NCI-H128 (cell line): ENCODE measurements at regions not wholly inside any gene's neighbourhood (a gene's known extent, or its start where the extent isn't known, plus 50 kb on each side); places are given as distances from the start of the nearest gene placed in this dataset.
"Not testable (repeated sequence)": the region's sequence is repeated elsewhere in the genome, so short reads cannot be mapped to it uniquely, and the experiment has no call there.

Experiments used
- DNase-seq: peaks from one replicate; lab custom pipeline; 2025; ENCODE audit not compliant: unreplicated experiment; lab: John Stamatoyannopoulos, UW

DNA sequence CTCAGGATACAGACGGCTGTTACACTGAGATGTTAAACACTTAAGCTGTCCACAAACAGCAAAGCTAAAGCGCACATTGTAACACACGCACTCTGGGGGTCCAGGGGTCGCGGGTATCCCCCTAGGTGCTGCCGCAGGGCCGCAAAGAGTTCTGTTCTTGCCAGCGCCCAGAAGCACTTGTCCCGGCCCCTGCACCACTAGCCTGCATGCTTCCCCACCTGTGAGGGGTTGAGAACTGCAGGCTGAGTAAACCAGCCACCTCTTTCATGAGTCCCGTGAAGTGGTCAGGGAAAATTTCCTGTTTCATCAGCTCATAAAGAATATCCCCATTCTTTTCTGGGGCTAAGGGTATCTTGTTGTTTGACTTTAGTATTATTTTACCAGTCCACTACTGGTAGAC is 154.4 kb upstream of the FBXL17 start:
- no peak for DNase-seq

DNA sequence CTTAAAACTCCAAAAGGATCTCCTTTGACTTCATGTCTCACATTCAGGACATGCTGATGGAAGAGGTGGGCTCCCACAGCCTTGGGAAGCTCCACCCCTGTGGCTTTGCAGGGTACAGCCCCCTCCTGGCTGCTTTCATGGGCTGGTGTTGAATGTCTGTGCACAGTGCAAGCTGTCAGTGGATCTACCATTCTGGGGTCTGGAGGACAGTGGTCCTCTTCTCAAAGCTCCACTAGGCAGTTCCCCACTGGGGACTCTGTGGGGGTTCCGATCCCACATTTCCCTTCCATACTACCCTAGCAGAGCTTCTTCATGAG is 150.2 kb upstream of the FBXL17 start:
- DNase-seq: not testable (repeated sequence)

- no peak for DNase-seq
Measured at GRCh38 chr5:108531367-108532128, 149.7 kb upstream of the FBXL17 start.

DNA sequence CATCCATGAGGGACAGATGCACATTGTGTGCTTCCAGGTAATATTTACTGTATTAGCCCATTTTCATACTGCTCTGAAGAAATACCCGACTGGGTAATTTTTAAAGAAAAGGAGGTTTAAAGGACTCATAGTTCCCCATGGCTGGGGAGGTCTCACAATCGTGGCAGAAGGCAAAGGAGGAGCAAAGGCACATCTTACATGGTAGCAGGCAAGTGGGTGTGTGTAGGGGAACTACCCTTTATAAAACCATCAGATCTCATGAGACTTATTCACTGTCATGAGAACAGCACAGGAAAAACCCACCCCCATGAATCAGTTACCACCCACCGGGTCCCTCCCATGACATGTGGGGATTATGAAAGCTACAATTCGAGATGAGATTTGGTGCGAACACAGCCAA is 148.8 kb upstream of the FBXL17 start:
- DNase-seq: no peak

GRCh38 chr5:108529381-108529780 is 147.5 kb upstream of the FBXL17 start:
- no peak for DNase-seq

DNA sequence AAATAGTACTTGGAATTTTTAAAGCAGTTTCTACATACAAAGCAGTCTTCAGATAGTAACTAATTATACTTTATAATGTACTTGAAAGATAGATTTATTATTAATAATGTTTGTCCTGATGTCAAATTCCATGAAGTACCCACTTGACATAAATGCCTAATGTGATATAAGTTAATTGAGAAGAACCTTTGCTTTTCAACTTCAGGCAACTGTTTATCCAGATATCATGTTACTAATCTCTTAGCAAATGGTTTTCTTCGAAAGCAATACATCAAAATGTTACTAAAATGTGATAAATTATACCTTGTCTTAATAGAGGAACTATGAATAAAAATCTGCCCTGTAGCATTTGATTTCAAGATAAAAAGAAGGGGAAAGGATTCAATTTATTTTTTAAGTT is 146.8 kb upstream of the FBXL17 start:
- DNase-seq: no peak

DNA sequence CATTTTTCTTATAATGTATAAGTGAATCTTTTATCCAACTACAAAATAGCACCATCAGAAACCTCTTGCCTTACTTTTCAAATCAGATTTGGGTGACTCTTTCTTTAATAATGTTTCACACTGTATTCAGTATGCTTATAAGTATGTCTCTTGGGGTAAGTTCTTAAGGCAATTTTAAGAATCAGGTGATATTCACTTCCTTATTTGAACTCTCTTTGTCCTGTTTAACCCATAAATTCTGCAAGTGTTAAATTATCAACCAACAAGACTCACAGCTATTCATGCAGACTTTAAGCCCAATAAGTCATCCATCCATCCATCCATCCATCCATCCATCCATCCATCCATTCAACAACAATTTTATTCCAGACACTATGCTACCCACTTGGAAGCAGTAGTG is 142.7 kb upstream of the FBXL17 start:
- DNase-seq: no peak

- no peak for DNase-seq
Measured at GRCh38 chr5:108523360-108523759, 141.5 kb upstream of the FBXL17 start.

GRCh38 chr5:108521841-108522506 is 140.1 kb upstream of the FBXL17 start:
- no peak for DNase-seq

DNA sequence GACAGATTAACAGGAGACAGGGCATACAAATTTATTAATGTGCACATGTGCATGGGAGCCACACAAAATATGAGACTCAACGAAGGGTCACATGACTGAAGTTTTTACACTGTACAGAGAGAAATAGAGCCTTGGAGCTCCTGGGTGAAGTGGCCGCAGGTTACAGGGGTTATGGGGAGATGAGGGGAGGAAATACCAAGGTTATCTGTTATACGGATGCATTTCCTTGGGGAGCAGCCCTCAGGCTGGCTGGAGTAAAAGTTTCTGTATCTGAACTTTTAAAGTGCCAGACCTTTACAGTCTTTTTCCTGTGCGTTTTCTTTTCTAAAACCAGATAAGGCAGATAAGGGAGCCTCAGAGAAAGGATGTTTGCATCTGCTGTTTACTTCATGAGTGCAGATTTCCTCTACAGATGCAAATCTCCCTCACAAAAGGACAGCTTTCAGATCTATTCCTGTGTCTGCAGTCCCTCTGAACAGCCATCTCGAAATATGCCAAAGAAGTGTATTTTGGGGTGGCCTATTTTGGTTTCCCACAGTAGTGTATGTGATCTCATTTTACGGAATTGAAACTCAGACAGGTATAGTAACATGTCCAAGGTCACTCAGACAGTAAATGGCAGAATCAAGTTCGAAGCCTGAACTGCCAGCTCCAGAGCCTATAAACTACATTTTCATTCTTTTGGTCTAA is 139.3 kb upstream of the FBXL17 start:
- DNase-seq: no peak

GRCh38 chr5:108516785-108517184 is 134.9 kb upstream of the FBXL17 start:
- DNase-seq: no peak

DNA sequence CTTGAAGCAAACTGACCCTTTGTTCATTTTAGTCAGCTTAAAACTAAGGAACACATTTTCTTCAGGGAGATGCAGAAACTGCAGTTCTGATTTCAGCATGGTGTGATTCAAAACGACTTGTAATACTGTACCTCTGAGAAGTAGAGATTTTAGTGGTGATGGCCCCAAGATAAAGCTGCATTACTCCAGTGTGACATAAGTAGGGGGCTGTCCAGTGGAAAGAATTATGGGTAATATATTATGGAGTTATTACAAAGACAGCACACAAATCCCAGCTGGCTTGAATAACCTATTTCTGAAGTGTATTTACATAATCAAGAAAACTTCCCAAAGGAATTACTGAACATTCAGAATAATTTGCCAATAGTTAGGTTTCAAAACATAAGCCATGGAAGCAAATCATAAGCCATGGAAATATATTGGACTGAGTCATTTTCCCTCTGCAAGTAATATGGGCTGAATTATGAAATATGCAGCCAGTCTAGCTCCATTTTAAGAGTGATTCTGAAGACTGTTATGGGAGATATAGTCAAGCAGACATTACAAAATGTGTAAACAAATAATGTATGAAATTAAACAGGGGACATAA is 133.7 kb upstream of the FBXL17 start:
- DNase-seq: no peak

GRCh38 chr5:108508979-108509378 is 127.1 kb upstream of the FBXL17 start:
- DNase-seq: no peak

DNA sequence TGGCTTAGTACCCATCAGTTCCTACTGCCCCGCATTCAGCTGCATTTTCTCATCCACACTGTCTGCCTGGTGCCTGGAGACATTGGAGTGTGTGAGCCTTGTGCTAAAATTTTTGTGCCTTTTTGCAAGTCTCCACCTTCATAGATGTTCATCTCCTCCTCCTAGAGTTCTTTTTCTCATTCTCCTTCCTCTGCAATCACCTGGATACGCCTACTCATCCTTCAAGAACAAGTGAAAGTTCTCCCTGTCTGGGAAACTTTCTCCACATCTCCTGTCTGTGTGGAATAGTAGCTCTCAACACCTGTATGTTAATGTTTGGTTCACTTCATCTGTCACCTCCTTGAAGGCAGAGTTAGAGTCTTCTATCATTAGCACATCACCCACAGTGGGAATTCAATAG is 125.7 kb upstream of the FBXL17 start:
- DNase-seq: no peak

DNA sequence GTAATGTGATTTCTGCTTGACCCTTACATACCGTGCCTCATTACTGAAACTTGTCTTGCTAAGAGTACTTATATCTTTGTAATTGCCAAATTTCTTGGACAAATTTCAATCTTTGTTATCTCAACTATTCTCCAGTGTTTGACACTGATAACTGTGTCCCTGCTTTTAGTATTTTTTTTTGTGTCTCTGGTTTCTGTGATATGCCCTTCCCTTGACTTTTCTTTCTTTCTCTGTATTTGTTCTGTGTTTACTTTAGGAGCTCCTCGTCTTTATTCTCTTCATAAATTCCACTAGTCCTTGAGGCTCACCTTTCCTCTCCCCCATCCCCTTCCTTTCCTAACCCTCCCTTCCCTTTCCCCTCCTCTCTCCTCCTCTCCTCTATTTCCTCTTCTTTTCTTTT is 123.7 kb upstream of the FBXL17 start:
- no peak for DNase-seq

DNA sequence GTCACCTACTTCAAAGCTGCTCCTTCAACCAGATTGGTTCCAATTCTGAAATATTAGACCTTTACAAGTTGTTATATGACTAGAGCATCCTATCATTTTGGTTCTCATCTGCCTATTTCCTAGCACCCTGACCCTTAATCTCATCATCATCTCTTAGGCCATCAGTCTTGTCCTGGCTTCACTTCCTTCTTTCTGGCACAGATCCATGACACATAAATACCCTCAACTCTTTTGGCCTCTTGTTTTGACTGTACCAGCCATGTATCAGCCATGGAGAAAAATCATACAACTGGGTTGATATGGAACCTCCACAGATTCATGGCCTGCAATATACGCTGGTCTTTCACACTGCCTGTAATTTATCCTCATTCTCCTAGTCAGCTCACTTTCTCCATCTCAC is 123.1 kb upstream of the FBXL17 start:
- DNase-seq: no peak

GRCh38 chr5:108503986-108504385 is 122.1 kb upstream of the FBXL17 start:
- no peak for DNase-seq

DNA sequence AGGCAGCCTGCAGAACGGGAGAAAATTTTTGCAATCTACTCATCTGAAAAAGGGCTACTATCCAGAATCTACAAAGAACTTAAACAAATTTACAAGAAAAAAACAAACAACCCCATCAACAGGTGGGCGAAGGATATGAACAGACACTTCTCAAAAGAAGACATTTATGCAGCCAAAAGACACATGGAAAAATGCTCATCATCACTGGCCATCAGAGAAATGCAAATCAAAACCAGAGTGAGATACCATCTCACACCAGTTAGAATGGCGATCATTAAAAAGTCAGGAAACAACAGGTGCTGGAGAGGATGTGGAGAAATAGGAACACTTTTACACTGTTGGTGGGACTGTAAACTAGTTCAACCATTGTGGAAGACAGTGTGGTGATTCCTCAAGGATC is 113.7 kb upstream of the FBXL17 start:
- not testable (repeated sequence) for DNase-seq

DNA sequence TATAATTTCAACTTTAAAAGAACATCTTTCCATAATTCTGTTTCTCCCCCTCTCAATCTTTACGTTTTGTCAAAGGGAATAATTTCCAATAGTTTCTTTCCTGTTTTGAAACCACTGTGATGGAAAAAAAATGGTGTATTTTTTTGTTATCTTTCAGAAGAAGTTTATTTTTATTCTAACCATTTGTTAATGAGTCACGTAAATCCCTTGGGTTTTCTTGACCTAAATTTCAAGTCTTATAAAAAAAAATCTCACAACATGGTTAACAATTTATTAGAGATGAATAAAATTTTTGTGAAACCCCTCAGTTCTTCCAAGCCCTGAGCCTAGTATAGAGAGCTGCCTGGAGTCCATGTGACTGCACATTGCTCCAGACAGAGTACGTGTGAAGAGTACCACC is 106.1 kb upstream of the FBXL17 start:
- DNase-seq: no peak

- no peak for DNase-seq
Measured at GRCh38 chr5:108484035-108484434, 102.1 kb upstream of the FBXL17 start.

- DNase-seq: peak; percentile 4
Measured at GRCh38 chr5:108481355-108481931, 99.5 kb upstream of the FBXL17 start.

DNA sequence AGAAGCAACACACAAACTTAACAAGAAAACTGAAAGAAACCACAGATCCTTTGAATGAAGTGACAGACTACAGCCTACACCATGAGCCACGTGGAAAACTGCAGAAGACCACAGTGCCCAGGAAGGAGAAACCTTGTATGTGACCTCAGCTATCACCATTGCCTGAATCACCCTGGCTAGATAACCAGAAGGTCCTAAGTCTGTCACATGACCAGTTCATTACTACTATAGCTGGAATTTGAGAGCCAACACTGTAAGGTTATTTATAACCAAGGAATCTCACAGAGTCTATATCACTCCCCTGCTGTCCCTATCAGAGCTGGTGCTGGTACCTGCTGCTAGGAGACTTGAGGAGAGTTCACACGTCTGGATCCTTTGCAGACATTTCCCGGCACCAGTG is 90.3 kb upstream of the FBXL17 start:
- no peak for DNase-seq
